SK-N-SH treated with all-trans-retinoic acid at 6 μM for 48 hours (cell line): ENCODE measurements at regions not wholly inside any gene's neighbourhood (a gene's known extent, or its start where the extent isn't known, plus 50 kb on each side); places are given as distances from the start of the nearest gene placed in this dataset.

Experiments
- ARNTL ChIP-seq: fragments of 450-650 bp; formaldehyde crosslinking; IDR thresholded peaks from 2 replicates; pipeline ENCODE4 v1.5.0; 2020; ENCODE audit warnings: low read depth, mild to moderate bottlenecking, moderate library complexity, borderline replicate concordance
- BACH2 ChIP-seq: fragments of 250-450 bp; sonication (Bioruptor Pico); IDR thresholded peaks from 2 replicates; pipeline ENCODE4 v1.9.0; 2021; ENCODE audit warnings: mild to moderate bottlenecking, borderline replicate concordance
- CREB5 ChIP-seq: fragments of 250-450 bp; sonication (Bioruptor Pico); IDR thresholded peaks from 2 replicates; pipeline ENCODE4 v1.5.1; 2020; ENCODE audit warnings: low read depth, mild to moderate bottlenecking, moderate library complexity
- CSDC2 ChIP-seq: fragments of 250-450 bp; sonication (Bioruptor Pico); IDR thresholded peaks from 2 replicates; pipeline ENCODE4 v1.5.0; 2020; ENCODE audit warnings: mild to moderate bottlenecking, moderate library complexity
- GLIS3 ChIP-seq: fragments of 250-450 bp; sonication (Bioruptor Pico); IDR thresholded peaks from 2 replicates; pipeline ENCODE4 v1.5.0; 2020; ENCODE audit warnings: mild to moderate bottlenecking, moderate library complexity
- PATZ1 ChIP-seq: fragments of 250-450 bp; sonication (Bioruptor Pico); IDR thresholded peaks from 2 replicates; pipeline ENCODE4 v1.8.0; 2020; ENCODE audit warnings: mild to moderate bottlenecking, moderate library complexity, borderline replicate concordance
- RARB ChIP-seq: fragments of 250-450 bp; sonication (Bioruptor Pico); IDR thresholded peaks from 2 replicates; pipeline ENCODE4 v1.8.0; 2021; ENCODE audit warnings: mild to moderate bottlenecking, moderate library complexity
- TOX ChIP-seq: fragments of 250-450 bp; sonication (Bioruptor Pico); IDR thresholded peaks from 2 replicates; pipeline ENCODE4 v1.8.0; 2021; ENCODE audit warnings: mild to moderate bottlenecking, moderate library complexity, borderline replicate concordance
- ZC3H10 ChIP-seq: fragments of 250-450 bp; sonication (Bioruptor Pico); IDR thresholded peaks from 2 replicates; pipeline ENCODE4 v1.5.1; 2021; ENCODE audit warnings: mild to moderate bottlenecking, moderate library complexity
- ZFP3 ChIP-seq: fragments of 250-450 bp; sonication (Bioruptor Pico); IDR thresholded peaks from 2 replicates; pipeline ENCODE4 v1.5.0; 2020; ENCODE audit warnings: mild to moderate bottlenecking, moderate library complexity
- ZFP30 ChIP-seq: fragments of 450-650 bp; formaldehyde crosslinking; IDR thresholded peaks from 2 replicates; pipeline ENCODE4 v1.5.0; 2022; ENCODE audit warnings: mild to moderate bottlenecking, moderate library complexity
- ZNF8 ChIP-seq: fragments of 450-650 bp; formaldehyde crosslinking; IDR thresholded peaks from 2 replicates; pipeline ENCODE4 v1.5.0; 2020; ENCODE audit warnings: mild to moderate bottlenecking, moderate library complexity

- TF ChIP-seq RARB (CRISPR knock-in tag) (no peak), GLIS3 (CRISPR knock-in tag) (no peak), CSDC2 (CRISPR knock-in tag) (no peak), ZFP3 (no peak), BACH2 (no peak), TOX (CRISPR knock-in tag) (no peak), PATZ1 (no peak), ARNTL (no peak), ZFP30 (CRISPR knock-in tag) (no peak), ZNF8 (no peak), CREB5 (CRISPR knock-in tag) (no peak), ZC3H10 (CRISPR knock-in tag) (no peak)
Observed at GRCh38 chr5:82879089-82879488, 198.1 kb downstream of the TMEM167A start.
